ENCODE measurements at regions not wholly inside any gene's neighbourhood (a gene's known extent, or its start where the extent isn't known, plus 50 kb on each side); places are given as distances from the start of the nearest gene placed in this dataset.

DNA sequence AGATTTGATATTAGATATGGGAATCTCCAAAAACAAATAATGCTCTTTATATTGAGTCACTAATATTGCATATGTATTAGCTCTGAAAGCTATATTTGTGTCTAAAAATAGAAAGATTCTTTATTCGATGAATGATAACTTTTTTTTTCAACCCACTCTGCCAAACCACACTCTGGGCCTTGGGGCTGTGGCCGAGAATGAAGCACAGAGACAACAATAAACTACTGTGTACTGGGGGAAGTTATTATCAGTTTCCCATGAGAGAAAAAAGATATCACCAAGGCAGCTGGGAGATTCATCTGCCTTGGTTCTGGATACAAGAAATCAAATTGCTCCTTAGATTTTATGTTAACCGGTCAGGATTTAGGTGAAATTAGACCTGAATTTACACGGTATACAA lies 762.2 kb downstream of the SUCLG1 start:
- TF ChIP-seq, protein P1, sequence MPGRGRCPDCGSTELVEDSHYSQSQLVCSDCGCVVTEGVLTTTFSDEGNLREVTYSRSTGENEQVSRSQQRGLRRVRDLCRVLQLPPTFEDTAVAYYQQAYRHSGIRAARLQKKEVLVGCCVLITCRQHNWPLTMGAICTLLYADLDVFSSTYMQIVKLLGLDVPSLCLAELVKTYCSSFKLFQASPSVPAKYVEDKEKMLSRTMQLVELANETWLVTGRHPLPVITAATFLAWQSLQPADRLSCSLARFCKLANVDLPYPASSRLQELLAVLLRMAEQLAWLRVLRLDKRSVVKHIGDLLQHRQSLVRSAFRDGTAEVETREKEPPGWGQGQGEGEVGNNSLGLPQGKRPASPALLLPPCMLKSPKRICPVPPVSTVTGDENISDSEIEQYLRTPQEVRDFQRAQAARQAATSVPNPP (IDR thresholded peaks at IDR 0.05; ENCODE audit: borderline replicate concordance, insufficient read depth, insufficient read length): no peak
- TF ChIP-seq ELF1 (tag; IDR thresholded peaks at IDR 0.05) (no peak), SIN3B (IDR thresholded peaks at IDR 0.05; ENCODE audit: low read depth) (no peak), PHB2 (IDR thresholded peaks at IDR 0.05; ENCODE audit: low read depth) (no peak), ZNF668 (CRISPR knock-in tag; IDR thresholded peaks at IDR 0.05) (no peak), ETS2 (tag; IDR thresholded peaks at IDR 0.05; ENCODE audit: borderline replicate concordance, poor library complexity, severe bottlenecking) (no peak), CHCHD3 (CRISPR knock-in tag; IDR thresholded peaks at IDR 0.05) (no peak), ZNF589 (CRISPR knock-in tag; IDR thresholded peaks at IDR 0.05; ENCODE audit: low read depth) (no peak), PYGO2 (tag; IDR thresholded peaks at IDR 0.05) (no peak), DNMT1 (IDR thresholded peaks at IDR 0.05) (no peak), NR1H2 (CRISPR knock-in tag; IDR thresholded peaks at IDR 0.05) (no peak)
- TF ChIP-seq, protein P2, sequence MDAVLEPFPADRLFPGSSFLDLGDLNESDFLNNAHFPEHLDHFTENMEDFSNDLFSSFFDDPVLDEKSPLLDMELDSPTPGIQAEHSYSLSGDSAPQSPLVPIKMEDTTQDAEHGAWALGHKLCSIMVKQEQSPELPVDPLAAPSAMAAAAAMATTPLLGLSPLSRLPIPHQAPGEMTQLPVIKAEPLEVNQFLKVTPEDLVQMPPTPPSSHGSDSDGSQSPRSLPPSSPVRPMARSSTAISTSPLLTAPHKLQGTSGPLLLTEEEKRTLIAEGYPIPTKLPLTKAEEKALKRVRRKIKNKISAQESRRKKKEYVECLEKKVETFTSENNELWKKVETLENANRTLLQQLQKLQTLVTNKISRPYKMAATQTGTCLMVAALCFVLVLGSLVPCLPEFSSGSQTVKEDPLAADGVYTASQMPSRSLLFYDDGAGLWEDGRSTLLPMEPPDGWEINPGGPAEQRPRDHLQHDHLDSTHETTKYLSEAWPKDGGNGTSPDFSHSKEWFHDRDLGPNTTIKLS (IDR thresholded peaks at IDR 0.05; ENCODE audit: borderline replicate concordance, low read depth): no peak
- TF ChIP-seq, protein P3, sequence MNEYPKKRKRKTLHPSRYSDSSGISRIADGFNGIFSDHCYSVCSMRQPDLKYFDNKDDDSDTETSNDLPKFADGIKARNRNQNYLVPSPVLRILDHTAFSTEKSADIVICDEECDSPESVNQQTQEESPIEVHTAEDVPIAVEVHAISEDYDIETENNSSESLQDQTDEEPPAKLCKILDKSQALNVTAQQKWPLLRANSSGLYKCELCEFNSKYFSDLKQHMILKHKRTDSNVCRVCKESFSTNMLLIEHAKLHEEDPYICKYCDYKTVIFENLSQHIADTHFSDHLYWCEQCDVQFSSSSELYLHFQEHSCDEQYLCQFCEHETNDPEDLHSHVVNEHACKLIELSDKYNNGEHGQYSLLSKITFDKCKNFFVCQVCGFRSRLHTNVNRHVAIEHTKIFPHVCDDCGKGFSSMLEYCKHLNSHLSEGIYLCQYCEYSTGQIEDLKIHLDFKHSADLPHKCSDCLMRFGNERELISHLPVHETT (CRISPR knock-in tag; conservative IDR thresholded peaks at IDR 0.05 in 1 of 2, IDR thresholded peaks at IDR 0.05 in 1 of 2): no peak
- no TSS peak for BruUV-seq (replicated peaks)
- ChIA-PET POLR2A (no interaction called here), CTCF (ENCODE audit: low intra/inter-chr PET ratio) (no interaction called here)
- H3K27ac ChIP-seq (ENCODE audit: extremely low read depth, low read depth, low read length): no peak overlapping the region
- peaks cover 2% of the 10 kb centered on the region; the same call in 1 of the 2 replicates for H3K9me3 ChIP-seq (replicated peaks; ENCODE audit: control insufficient read depth, insufficient read depth, low read depth, low read length)
- no peak overlapping the region for H2AFZ ChIP-seq (ENCODE audit: low read depth, low read length)
- ATAC-seq: no peak
- no peak overlapping the region for H3K4me2 ChIP-seq (ENCODE audit: insufficient read depth, low read length)
- H4K20me1 ChIP-seq (replicated peaks; ENCODE audit: control insufficient read depth, insufficient read depth, low read length): no peaks in the 10 kb centered on the region
- no peak for FAIRE-seq
- intact Hi-C loops (cut with micrococcal nuclease) (loop anchor here (10.0 kb wide), 1 partner anchor 118 kb away; no protein-coding TSS in a partner anchor), in situ Hi-C loops (cut with MboI) (no loop called here)
- no peak overlapping the region for H3K9ac ChIP-seq (ENCODE audit: insufficient read depth in 1 of 2, low read depth in 2 of 2, low read length in 2 of 2)
- H3K9me1 ChIP-seq (ENCODE audit: control insufficient read depth, insufficient read depth, low read length): no peaks in the 10 kb centered on the region
- no peaks in the 10 kb centered on the region for H3K79me2 ChIP-seq (ENCODE audit: control insufficient read depth, insufficient read depth, low read length)
- DNase-seq (ENCODE audit: extremely low read depth in 1 of 4, low spot score in 3 of 4): no peak
- no peaks in the 10 kb centered on the region for H3K27me3 ChIP-seq (ENCODE audit: control insufficient read depth in 2 of 2, insufficient read depth in 2 of 2, low read length in 2 of 2)
- H3K4me1 ChIP-seq (replicated peaks in 1 of 2; ENCODE audit: control insufficient read depth in 2 of 2, insufficient read depth in 2 of 2, low read length in 2 of 2): no peaks in the 10 kb centered on the region; a peak in 1 of 5 replicates
- WGBS (ENCODE audit: insufficient coverage, low coverage, missing lambda C conversion rate): 12% methylated on average over 4 of the region's 4 CpGs
- H3K4me3 ChIP-seq: no peak overlapping the region
- no peaks in the 10 kb centered on the region for H3K36me3 ChIP-seq (ENCODE audit: control insufficient read depth, insufficient read depth, low read length)
